HG03175 (cell line): ENCODE measurements at regions not wholly inside any gene's neighbourhood (a gene's known extent, or its start where the extent isn't known, plus 50 kb on each side); places are given as distances from the start of the nearest gene placed in this dataset.

Source experiments
- ATAC-seq: cut with Tn5 transposase; IDR thresholded peaks from one replicate; pipeline ENCODE4 v1.9.1; 2021; ENCODE audit warnings: mild to moderate bottlenecking, moderate library complexity; ENCODE audit not compliant: unreplicated experiment

GRCh38 chr2:188848887-188849435, 125.2 kb upstream of the COL3A1 start:
- no peak for ATAC-seq

- no peak for ATAC-seq
Measured at GRCh38 chr2:188850786-188851185, 123.4 kb upstream of the COL3A1 start.

GRCh38 chr2:188851311-188851710, 122.9 kb upstream of the COL3A1 start:
- no peak for ATAC-seq

DNA sequence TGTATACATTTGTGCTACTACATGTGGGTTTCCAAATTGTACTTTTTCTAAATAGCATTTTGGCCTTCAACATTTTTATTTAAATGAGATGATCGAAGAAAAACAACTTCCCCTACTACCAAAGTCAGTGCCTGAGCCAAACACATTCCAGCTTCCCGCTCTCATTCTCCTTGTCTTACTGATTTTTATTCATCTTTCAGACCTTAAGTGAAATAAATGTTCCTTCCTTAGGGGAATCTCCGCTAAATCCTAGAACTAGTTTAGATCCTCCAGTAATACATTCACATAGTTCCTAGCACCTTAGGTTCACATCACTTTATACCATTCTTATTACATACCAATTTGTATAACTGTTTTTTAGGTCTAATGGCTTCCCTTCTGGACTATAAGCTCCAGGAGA, 122.3 kb upstream of the COL3A1 start:
- no peak for ATAC-seq

GRCh38 chr2:188852772-188853171, 121.4 kb upstream of the COL3A1 start:
- no peak for ATAC-seq

GRCh38 chr2:188853307-188853706, 120.9 kb upstream of the COL3A1 start:
- no peak for ATAC-seq

GRCh38 chr2:188865681-188866080, 108.5 kb upstream of the COL3A1 start:
- no peak for ATAC-seq

- no peak for ATAC-seq
Measured at GRCh38 chr2:188869550-188869949, 104.6 kb upstream of the COL3A1 start.

- ATAC-seq, result no peak
Measured at GRCh38 chr2:188870289-188870688, 103.9 kb upstream of the COL3A1 start.

GRCh38 chr2:188875104-188875503, 99.1 kb upstream of the COL3A1 start:
- ATAC-seq, result no peak

DNA sequence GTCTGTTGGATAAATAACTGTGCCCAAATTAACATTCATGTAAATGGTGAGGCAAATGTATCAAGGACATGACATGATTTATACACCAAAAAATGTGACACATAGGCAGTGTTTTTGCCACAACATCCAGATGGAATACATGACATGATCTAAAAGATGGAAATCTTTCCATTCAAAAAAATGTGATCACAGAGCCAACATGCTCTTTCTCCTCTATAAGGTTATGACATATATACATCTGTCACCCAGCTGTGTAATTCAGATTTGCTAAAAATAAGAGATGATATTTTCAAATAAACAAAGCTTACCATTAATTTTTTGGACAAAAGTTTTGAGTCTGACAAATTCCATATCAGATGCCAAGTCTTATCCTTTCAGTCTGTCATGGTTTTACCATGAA, 95.5 kb upstream of the COL3A1 start:
- ATAC-seq, result no peak

- no peak for ATAC-seq
Measured at GRCh38 chr2:188880740-188881139, 93.4 kb upstream of the COL3A1 start.

DNA sequence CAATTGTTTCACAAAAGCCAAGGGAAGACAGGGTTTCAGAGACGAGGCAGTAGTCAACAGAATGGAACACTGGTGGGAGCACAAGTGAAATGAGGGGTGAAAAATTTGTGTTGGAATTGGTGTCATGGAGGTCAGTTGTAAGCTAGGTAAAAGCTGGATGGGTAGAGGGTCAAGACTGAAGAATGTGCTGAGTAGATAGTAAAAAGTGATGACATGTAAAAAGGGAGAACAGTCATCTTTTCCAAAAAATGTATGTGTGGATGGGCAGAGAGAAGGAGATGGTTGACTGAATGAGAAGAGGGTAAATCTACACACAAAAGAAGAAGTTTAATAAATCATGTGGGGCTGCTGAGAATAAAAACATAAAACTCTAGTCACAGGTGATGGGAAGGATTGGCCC, 92.7 kb upstream of the COL3A1 start:
- ATAC-seq, result no peak

GRCh38 chr2:188884046-188884445, 90.1 kb upstream of the COL3A1 start:
- no peak for ATAC-seq

- ATAC-seq, result no peak
Measured at GRCh38 chr2:188884517-188884916, 89.7 kb upstream of the COL3A1 start.

GRCh38 chr2:188889187-188889586, 85.0 kb upstream of the COL3A1 start:
- no peak for ATAC-seq

GRCh38 chr2:188890755-188891154, 83.4 kb upstream of the COL3A1 start:
- no peak for ATAC-seq

GRCh38 chr2:188892636-188893035, 81.5 kb upstream of the COL3A1 start:
- no peak for ATAC-seq

- no peak for ATAC-seq
Measured at GRCh38 chr2:188893972-188894371, 80.2 kb upstream of the COL3A1 start.

GRCh38 chr2:188894979-188895378, 79.2 kb upstream of the COL3A1 start:
- no peak for ATAC-seq

GRCh38 chr2:188897096-188897495, 77.1 kb upstream of the COL3A1 start:
- ATAC-seq, result no peak

DNA sequence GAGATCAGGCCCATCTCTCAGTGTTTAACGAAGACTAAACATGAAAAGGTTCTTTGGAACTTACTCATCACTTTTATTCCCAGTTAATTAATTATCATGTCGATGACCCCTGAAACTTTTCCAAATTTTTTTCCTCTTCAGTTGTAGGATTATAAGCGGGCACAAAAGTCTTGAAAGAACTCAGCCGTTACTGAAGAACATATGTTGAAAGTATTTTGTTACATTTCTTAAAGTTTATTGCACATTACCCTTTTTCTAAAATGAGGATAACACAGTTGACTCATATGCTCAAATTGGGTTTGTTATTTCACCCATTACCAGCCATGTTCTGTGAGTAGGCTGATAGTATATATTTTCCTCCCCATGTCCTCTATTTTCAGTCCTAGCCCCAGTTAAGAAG, 75.9 kb upstream of the COL3A1 start:
- ATAC-seq, result no peak

DNA sequence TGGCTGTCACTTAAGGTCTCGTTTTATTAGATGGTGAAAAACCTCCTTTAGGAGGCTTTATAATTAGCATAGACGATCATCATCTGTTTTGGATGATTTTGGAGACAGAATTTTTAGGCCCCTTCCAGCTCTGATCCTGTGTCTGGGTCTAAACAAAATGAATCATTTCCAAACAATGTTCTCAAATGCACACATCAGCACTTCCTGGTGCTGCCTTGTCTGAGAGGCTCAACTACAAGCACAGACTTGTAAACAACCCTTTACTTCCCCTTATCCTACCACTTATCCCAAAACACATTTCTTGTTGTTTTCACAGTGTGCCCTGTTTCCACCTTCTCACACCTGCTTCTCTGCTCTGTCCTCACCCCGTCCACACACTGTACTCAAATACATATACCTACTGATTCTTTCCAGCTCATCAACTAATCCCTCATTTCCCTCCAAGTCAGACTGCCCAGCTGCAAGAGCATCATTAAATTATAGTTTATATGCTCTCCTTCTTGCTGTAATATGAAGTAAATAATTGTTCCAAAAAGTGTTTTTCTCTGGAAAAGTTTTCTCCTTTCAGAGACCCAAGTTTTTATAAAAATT, 71.2 kb upstream of the COL3A1 start:
- ATAC-seq, result no peak
